ENCODE measurements at regions not wholly inside any gene's neighbourhood (a gene's known extent, or its start where the extent isn't known, plus 50 kb on each side); places are given as distances from the start of the nearest gene placed in this dataset.

GRCh38 chr14:40365305-40365704 lies 933.1 kb upstream of the FBXO33 start:
- TF ChIP-seq POLR2AphosphoS5 (IDR thresholded peaks at IDR 0.05): no peak
- TF ChIP-seq CTCF (IDR thresholded peaks at IDR 0.05): no peak
- no peak for TF ChIP-seq POLR2A (IDR thresholded peaks at IDR 0.05)

Data from stomach (tissue), 4 donors.